Upper lobe of left lung (tissue), 4 donors: ENCODE measurements at regions not wholly inside any gene's neighbourhood (a gene's known extent, or its start where the extent isn't known, plus 50 kb on each side); places are given as distances from the start of the nearest gene placed in this dataset.

Experiments
- EP300 ChIP-seq, 4 donors: sonication (generic); formaldehyde crosslinking; IDR thresholded peaks; one replicate each; pipeline ENCODE4 v1.5.1; 2017; ENCODE audit warnings: antibody characterized with exemption in 4 of 4, control low read depth in 2 of 4
- POLR2A ChIP-seq, 4 donors: fragments of 450-650 bp; IDR thresholded peaks; one replicate each; pipeline ENCODE4 v1.5.1; 2016 to 2017; ENCODE audit warnings: antibody characterized with exemption in 4 of 4, mild to moderate bottlenecking in 2 of 4
- POLR2AphosphoS5 ChIP-seq, 2 donors: sonication (generic); formaldehyde crosslinking; IDR thresholded peaks; one replicate each; pipeline ENCODE4 v1.5.1; 2017; ENCODE audit warnings: antibody characterized with exemption in 2 of 2
- TF ChIP-seq, protein P1 (sequence below), 6 experiments: fragments of 450-650 bp in 4 of 6; fragments of 200-600 bp in 2 of 6; sonication (generic) in 2 of 6; IDR thresholded peaks; one replicate each; pipeline ENCODE4 v1.5.1; 2016 to 2019; ENCODE audit warnings: antibody characterized with exemption in 6 of 6

DNA sequence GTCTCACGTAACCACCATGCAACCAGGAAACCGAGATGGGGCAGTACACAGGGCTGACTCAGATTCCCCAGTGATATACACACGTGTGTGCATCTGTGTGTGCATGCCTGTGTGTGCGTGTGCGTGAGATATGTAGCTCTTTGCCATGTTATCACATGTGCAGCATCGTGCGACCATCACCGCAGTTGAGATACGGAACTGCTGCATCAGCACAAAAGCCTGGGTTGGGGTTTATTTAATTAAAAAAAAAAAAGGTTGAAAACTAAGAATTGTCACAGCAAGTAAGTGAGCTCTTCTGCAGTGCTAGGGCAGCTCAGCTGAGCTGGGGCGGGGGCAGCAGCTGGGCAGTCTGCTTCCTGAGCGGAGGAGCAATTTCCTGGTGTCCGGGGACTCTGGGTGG, 152.5 kb downstream of the RBFOX3 start:
- TF ChIP-seq, protein P1, sequence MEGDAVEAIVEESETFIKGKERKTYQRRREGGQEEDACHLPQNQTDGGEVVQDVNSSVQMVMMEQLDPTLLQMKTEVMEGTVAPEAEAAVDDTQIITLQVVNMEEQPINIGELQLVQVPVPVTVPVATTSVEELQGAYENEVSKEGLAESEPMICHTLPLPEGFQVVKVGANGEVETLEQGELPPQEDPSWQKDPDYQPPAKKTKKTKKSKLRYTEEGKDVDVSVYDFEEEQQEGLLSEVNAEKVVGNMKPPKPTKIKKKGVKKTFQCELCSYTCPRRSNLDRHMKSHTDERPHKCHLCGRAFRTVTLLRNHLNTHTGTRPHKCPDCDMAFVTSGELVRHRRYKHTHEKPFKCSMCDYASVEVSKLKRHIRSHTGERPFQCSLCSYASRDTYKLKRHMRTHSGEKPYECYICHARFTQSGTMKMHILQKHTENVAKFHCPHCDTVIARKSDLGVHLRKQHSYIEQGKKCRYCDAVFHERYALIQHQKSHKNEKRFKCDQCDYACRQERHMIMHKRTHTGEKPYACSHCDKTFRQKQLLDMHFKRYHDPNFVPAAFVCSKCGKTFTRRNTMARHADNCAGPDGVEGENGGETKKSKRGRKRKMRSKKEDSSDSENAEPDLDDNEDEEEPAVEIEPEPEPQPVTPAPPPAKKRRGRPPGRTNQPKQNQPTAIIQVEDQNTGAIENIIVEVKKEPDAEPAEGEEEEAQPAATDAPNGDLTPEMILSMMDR (IDR thresholded peaks at IDR 0.05): no peak
- no peak for TF ChIP-seq POLR2A (IDR thresholded peaks at IDR 0.05)
- TF ChIP-seq POLR2AphosphoS5 (IDR thresholded peaks at IDR 0.05): no peak
- no peak for TF ChIP-seq EP300 (IDR thresholded peaks at IDR 0.05)
